ENCODE measurements at regions not wholly inside any gene's neighbourhood (a gene's known extent, or its start where the extent isn't known, plus 50 kb on each side); places are given as distances from the start of the nearest gene placed in this dataset.

GRCh38 chr3:147216143-147216673, 190.1 kb downstream of the ZIC4 start:
- Histone ChIP-seq H3K9me3 (ENCODE audit: insufficient read depth, low read depth, low read length) (no peaks in the 10 kb centered on the region), H3K79me2 (ENCODE audit: insufficient read depth, low read length) (no peaks in the 10 kb centered on the region), H3K9ac (ENCODE audit: low read length) (no peak overlapping the region), H2AFZ (ENCODE audit: low read depth, low read length) (no peak overlapping the region), H3K27ac (ENCODE audit: low read depth, low read length) (no peak overlapping the region), H4K20me1 (ENCODE audit: insufficient read depth, low read length) (no peaks in the 10 kb centered on the region), H3K4me1 (ENCODE audit: insufficient read depth, low read length) (no peaks in the 10 kb centered on the region), H3K27me3 (ENCODE audit: insufficient read depth, low read length) (no peaks in the 10 kb centered on the region), H3K36me3 (ENCODE audit: insufficient read depth, low read length) (no peaks in the 10 kb centered on the region), H3K4me3 (ENCODE audit: insufficient read depth, low read depth, low read length) (no peak overlapping the region), H3K4me2 (ENCODE audit: low read length) (no peak overlapping the region)
- no peaks in the 10 kb centered on the region for H3K4me1 Mint-ChIP-seq (ENCODE audit: low read depth, unreplicated experiment)
- no peak overlapping the region for H3K4me3 Mint-ChIP-seq (ENCODE audit: unreplicated experiment)
- no peak for FAIRE-seq
- H3K27ac Mint-ChIP-seq (ENCODE audit: unreplicated experiment) = no peak overlapping the region
- TF ChIP-seq EZH2 (IDR thresholded peaks at IDR 0.05; ENCODE audit: insufficient read depth, low read length) (no peak), CTCF (IDR thresholded peaks at IDR 0.05; ENCODE audit: insufficient read depth, low read depth, low read length) (no peak)
- H3K36me3 Mint-ChIP-seq (ENCODE audit: low read depth, unreplicated experiment) = no peaks in the 10 kb centered on the region
- H3K9me3 Mint-ChIP-seq (ENCODE audit: unreplicated experiment) = no peaks in the 10 kb centered on the region
- no peaks in the 10 kb centered on the region for H3K27me3 Mint-ChIP-seq (ENCODE audit: low read depth, unreplicated experiment)
- no peak for DNase-seq (ENCODE audit: low read depth)

GRCh38 chr3:147215660-147216059, 190.7 kb downstream of the ZIC4 start:
- no peak for FAIRE-seq
- H3K27me3 Mint-ChIP-seq (ENCODE audit: low read depth, unreplicated experiment) = no peaks in the 10 kb centered on the region
- Histone ChIP-seq H3K27ac (ENCODE audit: low read depth, low read length) (no peak overlapping the region), H3K79me2 (ENCODE audit: insufficient read depth, low read length) (no peaks in the 10 kb centered on the region), H3K36me3 (ENCODE audit: insufficient read depth, low read length) (no peaks in the 10 kb centered on the region), H3K9ac (ENCODE audit: low read length) (no peak overlapping the region), H3K9me3 (ENCODE audit: insufficient read depth, low read depth, low read length) (no peaks in the 10 kb centered on the region), H3K4me2 (ENCODE audit: low read length) (no peak overlapping the region), H2AFZ (ENCODE audit: low read depth, low read length) (no peak overlapping the region), H3K27me3 (ENCODE audit: insufficient read depth, low read length) (no peaks in the 10 kb centered on the region), H3K4me3 (ENCODE audit: insufficient read depth, low read depth, low read length) (no peak overlapping the region), H4K20me1 (ENCODE audit: insufficient read depth, low read length) (no peaks in the 10 kb centered on the region), H3K4me1 (ENCODE audit: insufficient read depth, low read length) (no peaks in the 10 kb centered on the region)
- no peaks in the 10 kb centered on the region for H3K36me3 Mint-ChIP-seq (ENCODE audit: low read depth, unreplicated experiment)
- no peak overlapping the region for H3K4me3 Mint-ChIP-seq (ENCODE audit: unreplicated experiment)
- no peak for DNase-seq (ENCODE audit: low read depth)
- no peaks in the 10 kb centered on the region for H3K9me3 Mint-ChIP-seq (ENCODE audit: unreplicated experiment)
- H3K4me1 Mint-ChIP-seq (ENCODE audit: low read depth, unreplicated experiment) = no peaks in the 10 kb centered on the region
- H3K27ac Mint-ChIP-seq (ENCODE audit: unreplicated experiment) = no peak overlapping the region
- TF ChIP-seq EZH2 (IDR thresholded peaks at IDR 0.05; ENCODE audit: insufficient read depth, low read length) = no peak
- no peak for TF ChIP-seq CTCF (IDR thresholded peaks at IDR 0.05; ENCODE audit: insufficient read depth, low read depth, low read length)

- TF ChIP-seq CTCF (IDR thresholded peaks at IDR 0.05; ENCODE audit: insufficient read depth, low read depth, low read length) = no peak
- no peak for TF ChIP-seq EZH2 (IDR thresholded peaks at IDR 0.05; ENCODE audit: insufficient read depth, low read length)
- no peaks in the 10 kb centered on the region for H3K36me3 Mint-ChIP-seq (ENCODE audit: low read depth, unreplicated experiment)
- H3K4me1 ChIP-seq (ENCODE audit: insufficient read depth, low read length) = no peaks in the 10 kb centered on the region
Measured at GRCh38 chr3:147213633-147214032, 192.7 kb downstream of the ZIC4 start.

More at GRCh38 chr3:147213633-147214032, 192.7 kb downstream of the ZIC4 start:
- Mint-ChIP-seq H3K4me3 (ENCODE audit: unreplicated experiment) (no peak overlapping the region), H3K9me3 (ENCODE audit: unreplicated experiment) (peaks cover 5% of the 10 kb centered on the region), H3K4me1 (ENCODE audit: low read depth, unreplicated experiment) (no peaks in the 10 kb centered on the region), H3K27ac (ENCODE audit: unreplicated experiment) (no peak overlapping the region), H3K27me3 (ENCODE audit: low read depth, unreplicated experiment) (no peaks in the 10 kb centered on the region)
- DNase-seq (ENCODE audit: low read depth) (no peak), FAIRE-seq (no peak)
- no peak overlapping the region for H2AFZ ChIP-seq (ENCODE audit: low read depth, low read length)
- H3K79me2 ChIP-seq (ENCODE audit: insufficient read depth, low read length) = no peaks in the 10 kb centered on the region
- H3K36me3 ChIP-seq (ENCODE audit: insufficient read depth, low read length) = no peaks in the 10 kb centered on the region
- no peaks in the 10 kb centered on the region for H3K27me3 ChIP-seq (ENCODE audit: insufficient read depth, low read length)
- H4K20me1 ChIP-seq (ENCODE audit: insufficient read depth, low read length) = no peaks in the 10 kb centered on the region
- no peak overlapping the region for H3K4me3 ChIP-seq (ENCODE audit: insufficient read depth, low read depth, low read length)
- H3K9me3 ChIP-seq (ENCODE audit: insufficient read depth, low read depth, low read length) = no peaks in the 10 kb centered on the region
- no peak overlapping the region for H3K9ac ChIP-seq (ENCODE audit: low read length)
- no peak overlapping the region for H3K4me2 ChIP-seq (ENCODE audit: low read length)
- no peak overlapping the region for H3K27ac ChIP-seq (ENCODE audit: low read depth, low read length)
